GM12872 (cell line): ENCODE measurements at regions not wholly inside any gene's neighbourhood (a gene's known extent, or its start where the extent isn't known, plus 50 kb on each side); places are given as distances from the start of the nearest gene placed in this dataset.

Experiments
- TF ChIP-seq, protein P1 (sequence below): IDR thresholded peaks from 3 replicates; pipeline ENCODE4 v1.5.1; 2011; ENCODE audit warnings: low read depth, mild to moderate bottlenecking, low read length, moderate library complexity; ENCODE audit not compliant: insufficient read depth

DNA sequence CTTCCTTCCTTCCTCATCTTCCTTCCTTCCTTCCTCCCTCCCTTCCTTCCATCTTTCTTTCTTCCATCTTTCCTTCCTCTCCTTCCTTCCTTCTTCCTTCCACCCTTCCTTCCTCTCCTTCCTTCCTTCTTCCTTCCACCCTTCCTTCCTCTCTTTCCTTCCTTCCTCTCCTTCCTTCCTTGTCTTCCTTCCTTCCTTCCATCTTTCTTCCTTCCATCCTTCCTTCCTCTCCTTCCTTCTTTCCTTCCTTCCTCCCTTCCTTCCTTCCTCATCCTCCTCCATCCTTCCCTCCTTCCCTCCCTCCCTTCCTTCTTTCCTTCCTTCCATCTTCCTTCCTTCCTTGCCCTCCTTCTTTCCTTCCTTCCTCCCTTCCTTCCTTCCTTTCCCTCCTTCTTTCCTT lies 361.4 kb upstream of the TSHZ2 start:
- TF ChIP-seq, protein P1, sequence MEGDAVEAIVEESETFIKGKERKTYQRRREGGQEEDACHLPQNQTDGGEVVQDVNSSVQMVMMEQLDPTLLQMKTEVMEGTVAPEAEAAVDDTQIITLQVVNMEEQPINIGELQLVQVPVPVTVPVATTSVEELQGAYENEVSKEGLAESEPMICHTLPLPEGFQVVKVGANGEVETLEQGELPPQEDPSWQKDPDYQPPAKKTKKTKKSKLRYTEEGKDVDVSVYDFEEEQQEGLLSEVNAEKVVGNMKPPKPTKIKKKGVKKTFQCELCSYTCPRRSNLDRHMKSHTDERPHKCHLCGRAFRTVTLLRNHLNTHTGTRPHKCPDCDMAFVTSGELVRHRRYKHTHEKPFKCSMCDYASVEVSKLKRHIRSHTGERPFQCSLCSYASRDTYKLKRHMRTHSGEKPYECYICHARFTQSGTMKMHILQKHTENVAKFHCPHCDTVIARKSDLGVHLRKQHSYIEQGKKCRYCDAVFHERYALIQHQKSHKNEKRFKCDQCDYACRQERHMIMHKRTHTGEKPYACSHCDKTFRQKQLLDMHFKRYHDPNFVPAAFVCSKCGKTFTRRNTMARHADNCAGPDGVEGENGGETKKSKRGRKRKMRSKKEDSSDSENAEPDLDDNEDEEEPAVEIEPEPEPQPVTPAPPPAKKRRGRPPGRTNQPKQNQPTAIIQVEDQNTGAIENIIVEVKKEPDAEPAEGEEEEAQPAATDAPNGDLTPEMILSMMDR: no peak

DNA sequence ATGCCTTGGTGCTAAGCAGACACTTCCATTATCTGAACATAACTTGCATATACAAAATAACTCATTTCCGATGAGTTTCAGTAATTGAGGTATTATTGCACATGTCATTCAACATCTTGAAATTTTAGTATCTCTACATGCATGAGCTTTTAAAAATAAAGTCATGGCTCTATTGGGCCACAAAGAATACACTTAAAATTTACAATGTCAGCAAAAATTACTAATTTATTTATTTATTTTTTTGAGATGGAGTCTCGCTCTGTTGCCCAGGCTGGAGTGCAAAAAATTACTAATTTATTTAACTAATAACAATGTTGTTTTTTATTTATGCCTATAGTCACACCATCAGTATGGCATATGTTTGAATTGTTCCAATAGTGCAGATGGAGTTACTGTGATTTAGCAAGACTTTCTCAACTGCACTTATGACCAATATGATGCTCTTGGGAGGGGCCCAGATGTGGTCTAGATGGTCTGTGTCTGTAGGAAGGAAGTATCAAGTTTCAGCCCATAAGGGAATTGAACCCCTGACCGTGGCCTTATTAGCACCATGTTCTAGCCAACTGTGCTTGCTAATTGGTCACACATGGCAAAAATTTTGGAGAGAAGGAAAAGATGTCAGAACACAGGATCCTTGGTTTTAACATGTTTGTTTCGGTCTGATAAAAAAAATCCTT lies 370.7 kb upstream of the TSHZ2 start:
- TF ChIP-seq, protein P1: no peak

DNA sequence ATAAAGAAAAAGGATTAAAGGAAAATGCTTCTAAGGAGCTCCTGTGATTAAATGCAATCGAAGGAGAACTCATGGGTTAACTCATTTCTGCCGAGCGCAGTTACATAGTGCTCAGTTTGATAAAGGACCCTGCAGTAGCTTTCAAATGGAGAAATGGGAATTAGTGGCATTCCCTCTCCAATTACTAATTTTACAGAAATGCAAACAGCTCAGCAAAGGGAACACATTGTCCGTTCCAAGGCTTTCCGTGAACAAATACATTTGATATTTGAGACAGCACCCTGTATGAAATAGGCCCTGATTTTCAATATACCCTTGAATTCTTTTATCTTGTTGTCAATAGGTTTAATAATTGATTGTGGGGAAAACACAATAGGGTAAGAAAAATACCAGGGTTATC lies 375.9 kb upstream of the TSHZ2 start:
- TF ChIP-seq, protein P1: no peak

DNA sequence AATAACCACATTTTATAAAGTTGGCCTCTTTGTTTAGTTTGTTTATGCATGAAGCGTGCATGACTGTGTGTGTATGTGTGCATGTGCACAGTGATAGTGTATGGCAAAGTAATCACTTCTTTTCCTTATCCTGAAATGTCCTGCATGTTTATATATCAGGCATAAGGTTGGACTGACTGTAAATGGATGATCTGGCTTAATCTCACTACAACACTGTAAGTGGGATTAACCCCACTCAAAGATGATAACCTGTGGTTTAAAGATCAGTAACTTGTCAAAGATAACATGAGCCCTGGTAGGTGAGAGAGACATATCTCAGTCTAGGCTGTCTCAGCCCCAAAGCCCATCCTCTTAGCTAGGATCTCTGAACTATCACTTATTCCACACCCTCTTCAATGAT lies 376.6 kb upstream of the TSHZ2 start:
- TF ChIP-seq, protein P1: no peak

DNA sequence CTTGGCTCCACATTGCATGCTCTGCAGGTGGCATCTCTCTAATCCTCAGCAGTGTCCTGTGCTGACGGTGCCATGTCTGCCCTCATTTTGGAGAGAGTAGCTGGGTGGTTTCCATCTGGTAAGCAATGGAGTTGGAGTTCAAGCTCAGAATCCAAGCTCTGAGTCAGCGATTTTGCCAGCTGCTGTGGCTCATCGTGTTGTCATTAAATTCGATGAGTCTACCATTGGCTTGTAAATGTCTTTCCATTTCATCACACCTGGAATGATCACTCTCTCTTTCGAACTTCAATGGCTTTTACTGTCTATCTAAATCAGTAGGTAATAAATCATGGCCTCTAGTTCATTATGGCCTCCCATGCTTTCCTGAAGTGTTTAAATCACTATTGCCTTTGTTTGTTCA lies 378.5 kb upstream of the TSHZ2 start:
- TF ChIP-seq, protein P1: no peak

DNA sequence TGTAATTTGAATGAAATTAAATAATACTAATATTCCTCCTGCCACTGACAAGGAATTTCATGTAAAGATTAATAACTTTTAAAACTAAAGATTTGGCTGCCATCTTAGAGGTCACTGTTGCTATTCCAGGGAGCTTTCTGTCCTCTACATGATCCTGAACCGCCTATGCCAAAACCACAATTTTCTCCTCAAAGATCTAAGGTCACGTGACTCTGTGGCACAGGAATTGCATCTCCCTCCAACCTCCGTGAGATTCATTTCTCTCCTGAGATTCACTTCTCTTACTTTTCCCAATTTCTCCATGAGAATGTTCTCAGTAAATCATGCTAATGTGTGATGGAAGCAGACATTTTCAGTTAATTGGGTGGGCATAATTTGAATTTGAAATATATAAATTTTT lies 379.6 kb upstream of the TSHZ2 start:
- TF ChIP-seq, protein P1: no peak

DNA sequence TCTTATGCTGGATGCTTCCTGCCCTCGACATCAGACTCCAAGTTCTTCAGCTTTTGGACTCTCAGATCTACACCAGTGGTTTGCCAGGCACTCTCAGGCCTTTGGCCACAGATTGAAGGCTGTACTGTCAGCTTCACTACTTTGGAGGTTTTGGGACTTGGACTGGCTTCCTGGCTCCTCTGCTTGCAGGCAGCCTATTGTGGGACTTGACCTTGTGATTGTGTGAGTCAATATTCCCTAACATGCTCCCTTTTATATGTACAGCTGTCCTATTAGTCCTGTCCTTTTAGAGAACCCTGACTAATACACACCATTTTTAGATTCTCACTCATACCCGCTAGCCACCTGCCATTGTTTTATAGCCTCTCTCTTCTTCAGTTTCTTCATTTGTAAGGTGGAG lies 382.1 kb upstream of the TSHZ2 start:
- TF ChIP-seq, protein P1: no peak
